GM18511 (cell line): ENCODE measurements at regions not wholly inside any gene's neighbourhood (a gene's known extent, or its start where the extent isn't known, plus 50 kb on each side); places are given as distances from the start of the nearest gene placed in this dataset.

Experiments
- ATAC-seq: cut with Tn5 transposase; IDR thresholded peaks from one replicate; pipeline ENCODE4 v1.9.1; 2021; ENCODE audit warnings: mild to moderate bottlenecking, moderate library complexity; ENCODE audit not compliant: unreplicated experiment

GRCh38 chr13:30108216-30108912 lies 199.0 kb downstream of the KATNAL1 start:
- no peak for ATAC-seq

- no peak for ATAC-seq
Observed at GRCh38 chr13:30107521-30108136, 199.7 kb downstream of the KATNAL1 start.

DNA sequence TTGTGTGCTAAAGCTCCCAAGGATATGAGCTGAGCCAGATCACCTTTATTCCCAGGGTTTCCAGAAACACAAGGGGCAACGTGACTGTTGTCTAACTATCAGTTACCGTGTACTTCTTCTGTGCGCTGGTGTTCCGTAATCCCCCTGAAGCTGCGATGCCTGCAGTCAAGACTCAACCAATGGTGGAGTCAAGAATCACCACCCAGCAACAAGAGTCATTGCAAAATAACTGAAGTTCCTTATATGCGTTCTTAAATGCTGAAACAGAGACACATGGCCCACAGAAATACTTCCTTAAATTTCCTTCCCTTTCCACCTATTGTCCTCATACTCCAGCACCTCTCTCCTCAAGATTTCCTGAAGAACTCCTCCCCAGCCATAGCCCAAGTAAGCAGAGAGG lies 200.2 kb downstream of the KATNAL1 start:
- ATAC-seq: no peak

GRCh38 chr13:30105381-30105780 lies 202.0 kb downstream of the KATNAL1 start:
- ATAC-seq: no peak

DNA sequence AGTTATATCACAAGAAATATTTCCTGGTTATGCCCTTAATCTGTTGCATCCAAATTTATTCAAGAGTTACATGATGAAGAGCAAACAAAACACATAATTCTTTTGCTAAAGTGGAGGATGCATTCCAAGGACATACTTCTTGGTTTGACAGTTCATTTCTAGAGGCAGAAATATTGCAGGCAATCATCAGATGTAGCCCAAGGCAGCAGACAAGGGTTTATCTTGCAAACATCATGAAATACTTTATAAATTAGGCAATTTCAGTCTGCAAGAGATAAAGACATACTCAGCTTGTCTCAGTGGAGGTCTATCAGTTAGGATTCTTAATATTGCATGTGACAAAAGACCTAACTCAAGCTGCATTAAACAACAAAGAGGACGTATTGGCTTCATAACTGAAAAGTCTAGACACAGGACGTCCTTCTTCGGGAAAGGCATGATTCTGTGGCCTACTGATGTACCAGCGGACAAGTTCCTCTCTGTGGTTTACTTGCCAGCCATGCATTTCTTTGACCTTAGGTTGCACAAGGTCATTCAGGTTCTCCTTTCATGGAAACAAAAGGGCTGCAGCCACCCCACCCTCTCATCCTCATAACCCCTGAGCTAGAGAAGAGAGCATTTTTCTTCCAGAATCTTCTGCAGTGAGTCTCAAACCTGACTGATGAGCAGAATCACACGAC lies 204.1 kb downstream of the KATNAL1 start:
- no peak for ATAC-seq

GRCh38 chr13:30100226-30100625 lies 207.1 kb downstream of the KATNAL1 start:
- no peak for ATAC-seq

- ATAC-seq: no peak
Observed at GRCh38 chr13:30097701-30098100, 209.7 kb downstream of the KATNAL1 start.

- ATAC-seq: no peak
Observed at GRCh38 chr13:30097089-30097488, 210.3 kb downstream of the KATNAL1 start.

GRCh38 chr13:30094015-30094414 lies 213.3 kb downstream of the KATNAL1 start:
- ATAC-seq: no peak

DNA sequence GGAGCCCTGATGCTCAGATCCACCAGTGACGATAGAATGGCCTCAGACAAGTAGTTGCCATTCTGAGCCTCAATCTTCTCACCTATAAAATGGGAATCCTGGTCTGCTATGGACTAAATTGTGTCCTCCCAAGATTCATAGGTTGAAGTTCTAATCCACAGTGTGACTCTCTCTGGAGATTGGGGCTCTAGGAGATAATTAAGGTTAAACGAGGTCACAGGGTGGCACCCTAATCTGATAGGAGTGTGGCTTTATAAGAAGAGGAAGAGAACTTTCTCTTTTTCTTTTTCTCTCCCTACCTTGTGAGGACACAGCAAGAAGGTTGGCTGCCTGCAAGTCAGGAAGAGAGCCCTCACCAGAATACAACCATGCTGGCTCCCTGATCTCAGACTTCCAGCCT lies 214.1 kb downstream of the KATNAL1 start:
- no peak for ATAC-seq

DNA sequence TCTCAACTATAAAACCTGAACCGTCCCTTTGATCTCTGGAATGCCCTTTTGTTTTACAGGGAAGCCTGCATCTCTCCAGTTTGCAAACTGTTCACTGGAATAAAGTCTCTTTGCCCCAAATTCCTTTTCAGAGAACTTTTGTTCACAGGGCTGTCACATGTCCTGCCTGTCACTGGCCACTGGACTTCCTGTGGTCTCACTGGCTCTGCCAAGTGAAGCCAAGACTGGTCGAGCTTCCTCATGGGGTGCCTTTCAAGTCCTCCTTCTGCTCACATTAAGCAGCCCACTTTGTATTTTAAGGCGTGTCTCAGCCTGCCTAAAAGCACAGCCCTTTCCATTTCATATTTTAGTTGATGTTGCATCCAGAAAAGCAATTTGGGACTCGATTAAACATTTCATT lies 215.7 kb downstream of the KATNAL1 start:
- no peak for ATAC-seq

DNA sequence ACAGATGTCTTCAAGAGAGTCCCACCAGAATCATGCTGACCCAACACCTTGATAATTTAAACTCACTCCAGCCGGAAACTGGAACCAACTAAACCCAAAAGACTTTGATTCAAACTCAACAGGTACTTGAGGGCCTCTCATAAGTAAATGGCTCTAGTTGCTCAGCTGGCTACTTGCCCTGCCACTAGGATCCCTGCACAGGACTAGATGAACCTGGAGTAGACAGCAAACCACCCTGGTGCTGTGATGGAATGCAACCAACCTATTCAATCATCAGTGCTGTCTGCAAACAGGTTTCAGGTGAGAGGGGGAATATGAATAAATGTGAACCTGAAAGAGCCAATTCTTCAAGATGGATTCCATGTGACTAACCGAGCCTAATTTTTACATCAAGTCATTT lies 216.3 kb downstream of the KATNAL1 start:
- no peak for ATAC-seq

GRCh38 chr13:30088312-30088855 lies 219.0 kb downstream of the KATNAL1 start:
- ATAC-seq: no peak

- ATAC-seq: no peak
Observed at GRCh38 chr13:30085087-30085486, 222.3 kb downstream of the KATNAL1 start.

- no peak for ATAC-seq
Observed at GRCh38 chr13:30082391-30082790, 225.0 kb downstream of the KATNAL1 start.

DNA sequence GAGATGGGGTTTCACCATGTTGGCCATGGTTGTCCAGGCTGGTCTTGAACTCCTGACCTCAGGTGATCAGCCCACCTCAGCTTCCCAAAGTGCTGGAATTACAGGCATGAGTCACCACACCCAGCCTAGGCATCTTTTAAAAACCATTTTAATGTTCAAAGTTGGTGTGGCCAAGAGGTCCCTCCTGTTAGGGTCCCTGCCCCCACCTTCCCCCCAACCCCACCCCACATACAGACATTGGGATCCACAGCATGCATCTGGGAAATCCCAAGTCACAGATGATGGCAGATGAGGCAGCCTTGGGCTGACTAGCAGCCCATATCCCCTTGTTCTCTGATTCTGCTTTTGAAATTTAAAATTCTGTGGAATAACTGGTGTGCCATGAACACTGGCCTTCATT lies 226.0 kb downstream of the KATNAL1 start:
- no peak for ATAC-seq

GRCh38 chr13:30079501-30079900 lies 227.8 kb downstream of the KATNAL1 start:
- ATAC-seq: no peak

GRCh38 chr13:30078059-30078458 lies 227.6 kb upstream of the UBL3 start:
- no peak for ATAC-seq

GRCh38 chr13:30077240-30077735 lies 226.9 kb upstream of the UBL3 start:
- ATAC-seq: no peak

DNA sequence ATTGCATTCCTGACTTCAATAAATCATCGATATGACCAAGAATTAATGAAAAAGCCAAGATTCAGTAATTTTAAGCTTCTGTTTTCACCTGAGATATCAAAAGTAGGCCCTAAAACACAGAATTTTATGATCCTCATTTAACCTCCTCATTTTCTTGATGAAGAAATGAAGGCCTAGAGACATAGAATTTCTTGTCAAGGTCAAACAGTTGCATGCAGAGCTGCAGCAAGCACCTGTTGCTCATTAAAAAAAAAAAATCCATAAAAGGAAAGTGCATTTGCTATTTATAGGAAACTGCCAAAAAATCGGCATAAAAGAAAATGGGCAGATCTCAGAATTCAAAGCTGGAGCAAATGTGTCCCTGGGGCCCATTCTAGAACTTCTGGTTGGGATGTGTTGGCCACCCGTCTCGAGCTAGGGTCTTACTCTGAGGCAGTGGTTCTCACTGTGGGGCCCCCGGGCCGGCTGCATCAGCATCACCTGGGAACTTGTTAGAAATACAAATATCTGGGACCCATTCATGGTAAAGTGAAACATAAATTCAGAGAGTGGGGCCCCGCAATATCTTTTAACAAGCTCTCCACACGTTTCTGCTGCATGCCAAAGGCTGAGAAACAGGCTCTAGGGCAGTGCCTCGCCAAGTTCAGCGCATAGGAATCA lies 224.7 kb upstream of the UBL3 start:
- no peak for ATAC-seq

GRCh38 chr13:30074431-30074830 lies 224.0 kb upstream of the UBL3 start:
- no peak for ATAC-seq
